ENCODE measurements at regions not wholly inside any gene's neighbourhood (a gene's known extent, or its start where the extent isn't known, plus 50 kb on each side); places are given as distances from the start of the nearest gene placed in this dataset.

DNA sequence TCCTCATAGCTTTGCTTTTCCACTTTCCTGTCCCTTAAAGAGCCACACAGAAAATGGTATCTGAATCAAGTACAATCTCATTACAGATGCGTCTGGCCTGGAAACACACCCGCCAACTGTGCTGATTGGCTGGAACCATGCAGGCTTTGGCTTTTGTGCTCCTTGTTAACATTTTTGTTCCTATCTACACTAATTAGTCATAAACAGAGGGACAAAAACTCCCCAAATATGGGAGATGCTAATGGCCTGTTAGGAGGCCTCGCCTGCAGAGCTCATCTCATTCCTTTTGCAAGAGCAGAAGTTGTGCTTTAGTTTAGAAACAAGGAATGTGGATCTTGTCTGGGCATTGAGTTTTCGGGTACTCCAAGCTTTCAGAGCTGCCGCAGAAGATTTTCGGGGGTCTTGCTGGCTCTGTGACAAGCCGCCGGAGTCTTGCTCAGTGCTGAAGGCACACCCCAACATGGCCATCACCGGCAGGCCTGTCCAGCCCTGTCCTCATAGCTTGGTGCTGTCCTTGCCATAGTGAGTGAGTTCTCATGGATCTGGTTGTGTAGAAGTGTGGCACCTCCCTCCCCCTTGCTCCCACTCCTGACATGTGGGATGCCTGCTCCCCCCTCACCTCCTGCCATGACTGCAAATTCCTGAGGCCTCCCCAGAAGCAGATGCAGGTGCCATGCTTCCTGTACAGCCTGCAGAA, 69.8 kb downstream of the METRNL start:
- no peak for TF ChIP-seq CTCF (conservative IDR thresholded peaks at IDR 0.05; ENCODE audit: low read depth, low read length)
- no peak for TF ChIP-seq EZH2 (IDR thresholded peaks at IDR 0.05; ENCODE audit: borderline replicate concordance, low read depth, low read length, poor library complexity, severe bottlenecking)
- ChIA-PET CTCF (no interaction called here), POLR2A (ENCODE audit: low non-redundant PET) (no interaction called here)
- H3K27me3 ChIP-seq (replicated peaks; ENCODE audit: insufficient read depth, low read depth, low read length, poor library complexity), result no peaks in the 10 kb centered on the region
- DNase-seq (ENCODE audit: low spot score), result no peak
- H3K4me3 ChIP-seq (ENCODE audit: low read depth, low read length, poor library complexity, severe bottlenecking), result no peak overlapping the region
- no TSS peak for BruUV-seq (replicated peaks)
- H3K27ac ChIP-seq (ENCODE audit: low read depth, low read length, poor library complexity, severe bottlenecking), result no peak overlapping the region
- no peaks in the 10 kb centered on the region for H3K36me3 ChIP-seq (ENCODE audit: insufficient read depth, low read length, poor library complexity, severe bottlenecking)
- no peaks in the 10 kb centered on the region for H3K4me1 ChIP-seq (ENCODE audit: insufficient read depth, low read length, poor library complexity, severe bottlenecking)
- H3K9me3 ChIP-seq (ENCODE audit: low read depth, low read length, poor library complexity, severe bottlenecking), result no peaks in the 10 kb centered on the region
- intact Hi-C loops (cut with micrococcal nuclease; ENCODE audit: unreplicated experiment), result no loop called here

- BruUV-seq (replicated peaks), result no TSS peak
- ChIA-PET CTCF (no interaction called here), POLR2A (ENCODE audit: low non-redundant PET) (no interaction called here)
- Histone ChIP-seq H3K27ac (ENCODE audit: low read depth, low read length, poor library complexity, severe bottlenecking) (no peak overlapping the region), H3K4me3 (ENCODE audit: low read depth, low read length, poor library complexity, severe bottlenecking) (no peak overlapping the region), H3K9me3 (ENCODE audit: low read depth, low read length, poor library complexity, severe bottlenecking) (no peaks in the 10 kb centered on the region), H3K36me3 (ENCODE audit: insufficient read depth, low read length, poor library complexity, severe bottlenecking) (no peaks in the 10 kb centered on the region), H3K27me3 (replicated peaks; ENCODE audit: insufficient read depth, low read depth, low read length, poor library complexity) (no peaks in the 10 kb centered on the region), H3K4me1 (ENCODE audit: insufficient read depth, low read length, poor library complexity, severe bottlenecking) (no peaks in the 10 kb centered on the region)
- TF ChIP-seq EZH2 (IDR thresholded peaks at IDR 0.05; ENCODE audit: borderline replicate concordance, low read depth, low read length, poor library complexity, severe bottlenecking), result no peak
- no peak for TF ChIP-seq CTCF (conservative IDR thresholded peaks at IDR 0.05; ENCODE audit: low read depth, low read length)
- intact Hi-C loops (cut with micrococcal nuclease; ENCODE audit: unreplicated experiment), result no loop called here
- no peak for DNase-seq (ENCODE audit: low spot score)
Observed at GRCh38 chr17:83149761-83150251, 70.4 kb downstream of the METRNL start.

DNA sequence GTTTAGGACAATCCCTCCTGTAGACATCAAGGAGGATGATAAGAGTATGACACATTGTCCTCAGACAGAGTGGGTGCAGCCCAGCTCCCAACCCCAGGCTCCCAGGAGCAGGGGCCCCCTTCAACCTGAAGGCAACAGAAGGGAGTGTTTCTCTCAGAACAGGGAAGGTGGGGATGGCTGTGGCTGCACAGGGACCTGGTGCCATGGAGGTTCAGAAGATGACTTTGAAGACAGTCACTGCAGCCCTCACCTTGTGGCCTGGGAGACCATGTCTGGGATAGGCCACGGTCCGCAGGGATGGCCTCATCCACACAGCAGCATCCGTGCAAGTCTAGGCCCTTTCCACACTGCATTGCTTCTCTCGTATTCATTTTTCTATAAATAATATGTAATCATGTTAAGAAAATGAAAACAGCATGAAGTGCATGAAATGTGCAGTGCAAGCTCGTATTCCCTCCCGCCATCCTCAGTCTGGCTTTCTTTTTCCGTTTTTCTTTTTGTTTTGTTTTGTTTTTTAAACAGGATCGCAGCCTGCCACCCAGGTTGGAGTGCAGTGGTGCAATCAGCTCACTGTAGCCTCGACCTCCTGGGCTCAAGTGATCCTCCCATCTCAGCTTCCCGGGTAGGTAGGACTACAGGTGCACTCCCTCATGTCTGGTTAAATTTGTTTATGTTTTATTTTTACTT, 71.1 kb downstream of the METRNL start:
- Histone ChIP-seq H3K27me3 (replicated peaks; ENCODE audit: insufficient read depth, low read depth, low read length, poor library complexity) (no peaks in the 10 kb centered on the region), H3K4me3 (ENCODE audit: low read depth, low read length, poor library complexity, severe bottlenecking) (no peak overlapping the region), H3K4me1 (ENCODE audit: insufficient read depth, low read length, poor library complexity, severe bottlenecking) (no peaks in the 10 kb centered on the region), H3K9me3 (ENCODE audit: low read depth, low read length, poor library complexity, severe bottlenecking) (no peaks in the 10 kb centered on the region), H3K36me3 (ENCODE audit: insufficient read depth, low read length, poor library complexity, severe bottlenecking) (no peaks in the 10 kb centered on the region), H3K27ac (ENCODE audit: low read depth, low read length, poor library complexity, severe bottlenecking) (no peak overlapping the region)
- DNase-seq (ENCODE audit: low spot score), result no peak
- no TSS peak for BruUV-seq (replicated peaks)
- ChIA-PET CTCF (no interaction called here), POLR2A (ENCODE audit: low non-redundant PET) (no interaction called here)
- TF ChIP-seq EZH2 (IDR thresholded peaks at IDR 0.05; ENCODE audit: borderline replicate concordance, low read depth, low read length, poor library complexity, severe bottlenecking) (no peak), CTCF (conservative IDR thresholded peaks at IDR 0.05; ENCODE audit: low read depth, low read length) (no peak)
- intact Hi-C loops (cut with micrococcal nuclease; ENCODE audit: unreplicated experiment), result no loop called here

Data from A673 (cell line).